Colonic mucosa (tissue), 4 donors: ENCODE measurements at regions not wholly inside any gene's neighbourhood (a gene's known extent, or its start where the extent isn't known, plus 50 kb on each side); places are given as distances from the start of the nearest gene placed in this dataset.

Source experiments
- DNase-seq: peaks from one replicate; pipeline ENCODE4 v3.0.0-alpha.2; 2020
- H3K27ac ChIP-seq: fragments of 200-600 bp; one replicate; pipeline ENCODE4 v1.8.0; 2021
- H3K27me3 ChIP-seq: fragments of 200-600 bp; one replicate; pipeline ENCODE4 v1.8.0; 2021
- H3K36me3 ChIP-seq: fragments of 200-600 bp; one replicate; pipeline ENCODE4 v1.8.0; 2021
- H3K4me1 ChIP-seq: fragments of 200-600 bp; one replicate; pipeline ENCODE4 v1.8.0; 2021; ENCODE audit warnings: mild to moderate bottlenecking
- H3K4me3 ChIP-seq: fragments of 200-600 bp; one replicate; pipeline ENCODE4 v1.8.0; 2021
- H3K9ac ChIP-seq, 2 donors: one replicate each; pipeline ENCODE4 v1.7.0; 2013; ENCODE audit warnings: control low read depth in 2 of 2, low read depth in 2 of 2, low read length in 2 of 2
- H3K9me3 ChIP-seq: fragments of 200-600 bp; one replicate; pipeline ENCODE4 v1.8.0; 2021
- intact Hi-C: fragments of 100-400 bp; cut with DNase I; formaldehyde crosslinking; loops from one replicate; pipeline ENCODE4 v1.14.1; 2022
- TF ChIP-seq, protein P1 (sequence below): fragments of 200-600 bp; IDR thresholded peaks from one replicate; pipeline ENCODE4 v1.8.0; 2022; ENCODE audit warnings: antibody characterized with exemption, mild to moderate bottlenecking
- donor health status: healthy.
- donor health status: DM: no; HTN: no; CAD: no.
- donor health status: DM: no; HTN: no; CAD: no.

DNA sequence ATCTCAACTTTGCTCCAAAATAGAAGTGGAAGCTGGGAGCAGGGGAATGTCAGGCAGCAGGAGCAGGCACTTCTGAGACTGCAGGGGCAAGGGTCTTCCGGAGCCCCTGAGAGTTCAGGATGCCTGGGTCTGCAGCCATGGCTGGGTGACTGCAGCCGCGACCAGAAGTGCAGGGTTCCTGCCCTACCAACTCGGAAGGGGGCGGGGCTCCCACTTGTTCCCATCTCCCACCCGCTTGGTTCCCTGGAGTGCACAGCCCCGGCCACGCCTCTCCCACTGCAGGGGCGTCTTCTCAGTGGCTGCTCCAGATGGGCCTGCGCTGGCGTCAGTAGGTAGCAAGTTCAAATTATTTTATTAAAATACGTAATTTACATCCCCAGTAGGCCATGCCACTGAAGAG lies 1631.7 kb downstream of the OLFM4 start:
- H3K4me3 ChIP-seq: no peak overlapping the region
- H3K4me1 ChIP-seq: no peaks in the 10 kb centered on the region
- H3K36me3 ChIP-seq: no peaks in the 10 kb centered on the region
- TF ChIP-seq, protein P1, sequence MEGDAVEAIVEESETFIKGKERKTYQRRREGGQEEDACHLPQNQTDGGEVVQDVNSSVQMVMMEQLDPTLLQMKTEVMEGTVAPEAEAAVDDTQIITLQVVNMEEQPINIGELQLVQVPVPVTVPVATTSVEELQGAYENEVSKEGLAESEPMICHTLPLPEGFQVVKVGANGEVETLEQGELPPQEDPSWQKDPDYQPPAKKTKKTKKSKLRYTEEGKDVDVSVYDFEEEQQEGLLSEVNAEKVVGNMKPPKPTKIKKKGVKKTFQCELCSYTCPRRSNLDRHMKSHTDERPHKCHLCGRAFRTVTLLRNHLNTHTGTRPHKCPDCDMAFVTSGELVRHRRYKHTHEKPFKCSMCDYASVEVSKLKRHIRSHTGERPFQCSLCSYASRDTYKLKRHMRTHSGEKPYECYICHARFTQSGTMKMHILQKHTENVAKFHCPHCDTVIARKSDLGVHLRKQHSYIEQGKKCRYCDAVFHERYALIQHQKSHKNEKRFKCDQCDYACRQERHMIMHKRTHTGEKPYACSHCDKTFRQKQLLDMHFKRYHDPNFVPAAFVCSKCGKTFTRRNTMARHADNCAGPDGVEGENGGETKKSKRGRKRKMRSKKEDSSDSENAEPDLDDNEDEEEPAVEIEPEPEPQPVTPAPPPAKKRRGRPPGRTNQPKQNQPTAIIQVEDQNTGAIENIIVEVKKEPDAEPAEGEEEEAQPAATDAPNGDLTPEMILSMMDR: no peak
- no peaks in the 10 kb centered on the region for H3K27me3 ChIP-seq
- no peak overlapping the region for H3K27ac ChIP-seq
- H3K9ac ChIP-seq: no peak overlapping the region
- DNase-seq: no peak
- intact Hi-C loops: no loop called here
- H3K9me3 ChIP-seq: no peaks in the 10 kb centered on the region

DNA sequence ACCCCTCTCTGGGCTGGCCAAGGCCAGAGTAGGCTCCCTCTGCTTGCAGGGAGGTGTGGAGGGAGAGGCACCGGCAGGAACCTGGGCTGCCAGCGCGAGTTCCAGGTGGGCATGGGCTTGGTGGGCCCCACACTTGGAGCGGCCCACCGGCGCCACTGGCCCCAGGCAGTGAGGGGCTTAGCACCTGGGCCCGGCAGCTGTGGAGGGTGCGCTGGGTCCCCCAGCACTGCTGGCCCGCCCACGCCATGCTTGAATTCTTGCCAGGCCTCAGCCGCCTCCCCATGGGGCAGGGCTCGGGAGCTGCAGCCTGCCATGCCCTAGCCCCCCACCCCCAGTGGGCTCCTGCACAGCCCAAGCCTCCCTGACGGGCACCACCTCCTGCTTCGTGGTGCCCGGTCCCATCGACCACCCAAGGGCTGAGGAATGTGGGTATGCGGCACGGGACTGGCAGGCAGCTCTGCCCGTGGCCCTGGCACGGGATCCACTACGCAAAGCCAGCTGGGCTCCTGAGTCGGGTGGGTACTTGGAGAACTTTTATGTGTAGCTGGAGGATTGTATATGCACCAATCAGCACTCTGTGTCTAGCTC lies 1648.0 kb downstream of the OLFM4 start:
- H3K27me3 ChIP-seq: no peaks in the 10 kb centered on the region
- H3K4me3 ChIP-seq: no peak overlapping the region
- TF ChIP-seq, protein P1: no peak
- no peak for DNase-seq
- no peaks in the 10 kb centered on the region for H3K4me1 ChIP-seq
- no peak overlapping the region for H3K9ac ChIP-seq
- H3K9me3 ChIP-seq: no peaks in the 10 kb centered on the region
- H3K27ac ChIP-seq: no peak overlapping the region
- intact Hi-C loops: no loop called here
- H3K36me3 ChIP-seq: no peaks in the 10 kb centered on the region

DNA sequence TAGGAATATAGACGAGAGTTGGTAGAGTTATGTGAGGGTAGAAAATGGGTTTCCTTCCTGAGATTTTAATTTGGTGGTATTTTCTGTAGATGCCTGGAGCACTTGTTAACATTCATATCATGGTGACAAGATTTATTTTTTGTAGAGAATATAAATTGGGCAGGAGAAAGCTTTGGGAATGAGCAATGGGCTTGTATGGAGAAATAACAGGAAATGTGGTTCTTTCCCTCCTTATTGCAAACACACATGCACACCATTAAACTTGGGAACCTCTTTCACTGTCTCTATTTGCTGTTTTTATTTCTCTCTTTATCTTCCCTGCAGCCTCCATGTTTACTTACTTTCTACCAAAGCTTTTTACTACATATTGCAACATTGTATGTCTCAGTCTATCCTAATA lies 1653.6 kb downstream of the OLFM4 start:
- H3K9ac ChIP-seq: no peak overlapping the region
- H3K4me3 ChIP-seq: no peak overlapping the region
- no peaks in the 10 kb centered on the region for H3K27me3 ChIP-seq
- intact Hi-C loops: no loop called here
- H3K36me3 ChIP-seq: no peaks in the 10 kb centered on the region
- no peak overlapping the region for H3K27ac ChIP-seq
- H3K4me1 ChIP-seq: no peaks in the 10 kb centered on the region
- DNase-seq: no peak
- H3K9me3 ChIP-seq: no peaks in the 10 kb centered on the region
- TF ChIP-seq, protein P1: no peak

DNA sequence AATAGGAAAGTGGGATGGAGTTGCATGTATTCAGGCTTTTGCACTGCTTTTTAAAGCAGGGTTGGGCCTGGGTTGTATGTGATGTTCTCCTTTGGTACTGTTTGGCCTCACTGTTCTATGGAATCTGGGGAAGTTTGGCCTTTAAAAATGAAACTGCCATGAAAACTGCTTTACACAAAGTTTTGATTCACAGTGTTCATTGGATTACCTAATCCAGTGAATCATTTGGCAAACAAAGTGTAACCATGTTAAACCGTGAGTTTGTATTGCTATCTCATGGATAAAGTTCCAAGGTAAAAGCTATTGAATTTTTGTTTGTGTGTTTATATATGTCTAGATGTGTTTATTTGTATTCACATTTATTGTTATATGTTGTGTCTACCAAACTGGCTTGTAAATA lies 1658.6 kb downstream of the OLFM4 start:
- intact Hi-C loops: no loop called here
- DNase-seq: no peak
- Histone ChIP-seq H3K9ac (no peak overlapping the region), H3K27ac (no peak overlapping the region), H3K36me3 (no peaks in the 10 kb centered on the region), H3K27me3 (no peaks in the 10 kb centered on the region), H3K4me1 (no peaks in the 10 kb centered on the region), H3K4me3 (no peak overlapping the region), H3K9me3 (no peaks in the 10 kb centered on the region)
- TF ChIP-seq, protein P1: no peak

DNA sequence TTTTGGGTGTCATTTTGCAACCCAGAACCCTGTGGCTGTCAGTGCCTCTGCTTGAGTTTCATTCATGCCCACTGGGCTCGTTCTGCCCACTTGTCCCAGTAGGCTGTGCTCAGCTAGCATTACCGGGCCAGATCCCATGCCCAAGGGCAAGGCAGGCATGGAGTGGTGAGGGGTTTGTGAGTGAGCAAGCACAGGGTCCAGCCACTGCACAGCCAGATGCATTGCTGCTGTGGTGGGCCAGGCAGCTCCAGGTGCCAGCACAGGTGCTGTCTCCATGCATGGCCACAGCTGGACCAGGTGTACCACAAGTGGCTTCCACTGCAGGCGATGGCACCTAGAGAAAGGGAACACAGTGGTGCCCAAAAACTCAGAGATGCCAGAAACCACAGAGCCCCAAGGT lies 1671.2 kb downstream of the OLFM4 start:
- no peaks in the 10 kb centered on the region for H3K27me3 ChIP-seq
- no peak overlapping the region for H3K4me3 ChIP-seq
- H3K36me3 ChIP-seq: no peaks in the 10 kb centered on the region
- H3K4me1 ChIP-seq: no peaks in the 10 kb centered on the region
- TF ChIP-seq, protein P1: no peak
- no peak overlapping the region for H3K27ac ChIP-seq
- intact Hi-C loops: no loop called here
- no peaks in the 10 kb centered on the region for H3K9me3 ChIP-seq
- no peak overlapping the region for H3K9ac ChIP-seq
- DNase-seq: no peak

DNA sequence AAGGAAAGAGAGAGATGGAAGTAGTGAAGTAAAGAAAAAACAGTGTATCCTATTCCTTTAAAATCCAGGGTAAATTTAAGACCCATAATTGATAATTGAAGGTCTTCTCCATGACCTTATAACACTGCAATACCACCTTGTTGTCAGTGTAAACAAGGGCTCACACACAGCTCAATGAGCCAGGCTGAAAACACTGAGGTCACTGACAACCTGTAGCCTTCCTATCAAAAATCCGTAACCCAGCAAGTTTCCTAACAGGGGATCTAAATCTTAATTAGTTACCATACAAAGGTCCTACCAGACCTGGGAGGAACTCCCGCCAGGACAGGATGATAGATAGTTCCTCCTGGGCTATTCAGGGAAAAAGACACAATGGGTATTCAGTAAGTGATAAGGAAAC lies 1677.1 kb downstream of the OLFM4 start:
- H3K27me3 ChIP-seq: no peaks in the 10 kb centered on the region
- no peaks in the 10 kb centered on the region for H3K36me3 ChIP-seq
- H3K9me3 ChIP-seq: no peaks in the 10 kb centered on the region
- intact Hi-C loops: no loop called here
- no peaks in the 10 kb centered on the region for H3K4me1 ChIP-seq
- no peak overlapping the region for H3K4me3 ChIP-seq
- H3K27ac ChIP-seq: no peak overlapping the region
- no peak for DNase-seq
- TF ChIP-seq, protein P1: no peak
- H3K9ac ChIP-seq: no peak overlapping the region
